Neutrophil (primary cell): ENCODE measurements at regions not wholly inside any gene's neighbourhood (a gene's known extent, or its start where the extent isn't known, plus 50 kb on each side); places are given as distances from the start of the nearest gene placed in this dataset.

Experiments
- H3K27ac ChIP-seq: fragments of 200-600 bp; sonication (generic); 2 replicates; pipeline ENCODE4 v1.5.1; 2016; ENCODE audit warnings: mild to moderate bottlenecking, moderate library complexity
- H3K27me3 ChIP-seq: fragments of 200-600 bp; sonication (generic); 2 replicates; pipeline ENCODE4 v1.6.0; 2016; ENCODE audit warnings: mild to moderate bottlenecking
- H3K36me3 ChIP-seq: fragments of 200-600 bp; sonication (generic); 2 replicates; pipeline ENCODE4 v1.5.1; 2017
- H3K4me1 ChIP-seq, 2 experiments: fragments of 200-600 bp in 1 of 2; sonication (generic) in 1 of 2; 1 replicate in 1 of 2; 2 replicates in 1 of 2; pipeline versions ENCODE4 v1.5.1 to v1.6.1; 2013 to 2016; ENCODE audit warnings: low read depth in 1 of 2, low read length in 1 of 2, mild to moderate bottlenecking in 1 of 2, moderate library complexity in 1 of 2; ENCODE audit not compliant: control insufficient read depth in 1 of 2, insufficient read depth in 1 of 2
- H3K4me3 ChIP-seq, 2 experiments: fragments of 200-600 bp in 1 of 2; sonication (generic) in 1 of 2; 1 replicate in 1 of 2; 2 replicates in 1 of 2; pipeline ENCODE4 v1.5.1; 2013 to 2016; ENCODE audit warnings: low read depth in 1 of 2, low read length in 1 of 2, mild to moderate bottlenecking in 1 of 2, moderate library complexity in 1 of 2
- H3K9me3 ChIP-seq: fragments of 200-600 bp; sonication (generic); 2 replicates; pipeline ENCODE4 v1.5.1; 2016
- TF ChIP-seq, protein P1 (sequence below): fragments of 200-600 bp; sonication (generic); IDR thresholded peaks from 2 replicates; pipeline ENCODE4 v1.5.1; 2016; ENCODE audit warnings: antibody characterized with exemption

DNA sequence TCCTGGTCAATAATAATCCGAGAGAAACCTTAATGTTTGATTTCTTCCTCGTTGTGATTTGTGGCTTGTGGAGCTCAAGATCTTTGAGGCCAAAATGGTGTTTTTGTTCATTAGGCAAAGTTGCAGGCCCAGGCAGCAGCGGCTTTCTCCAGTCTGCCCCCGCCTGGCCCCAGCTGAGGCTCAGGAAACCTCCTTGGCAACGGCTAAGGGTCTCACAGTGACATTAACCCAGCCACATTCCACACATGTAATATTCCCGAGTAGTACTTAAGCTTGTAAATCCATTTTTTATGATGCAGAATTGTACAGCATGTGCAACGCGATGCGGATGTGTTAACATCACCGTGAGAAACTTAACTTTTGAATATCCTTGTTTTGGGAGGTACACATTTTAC, 200.1 kb downstream of the BCL11A start:
- Histone ChIP-seq H3K27ac (peak overlapping the region; percentile 66), H3K4me3 (no peak overlapping the region), H3K4me1 (peaks cover 48 to 52% of the 10 kb centered on the region in 2 experiments), H3K9me3 (no peaks in the 10 kb centered on the region), H3K36me3 (no peaks in the 10 kb centered on the region), H3K27me3 (no peaks in the 10 kb centered on the region)
- TF ChIP-seq, protein P1, sequence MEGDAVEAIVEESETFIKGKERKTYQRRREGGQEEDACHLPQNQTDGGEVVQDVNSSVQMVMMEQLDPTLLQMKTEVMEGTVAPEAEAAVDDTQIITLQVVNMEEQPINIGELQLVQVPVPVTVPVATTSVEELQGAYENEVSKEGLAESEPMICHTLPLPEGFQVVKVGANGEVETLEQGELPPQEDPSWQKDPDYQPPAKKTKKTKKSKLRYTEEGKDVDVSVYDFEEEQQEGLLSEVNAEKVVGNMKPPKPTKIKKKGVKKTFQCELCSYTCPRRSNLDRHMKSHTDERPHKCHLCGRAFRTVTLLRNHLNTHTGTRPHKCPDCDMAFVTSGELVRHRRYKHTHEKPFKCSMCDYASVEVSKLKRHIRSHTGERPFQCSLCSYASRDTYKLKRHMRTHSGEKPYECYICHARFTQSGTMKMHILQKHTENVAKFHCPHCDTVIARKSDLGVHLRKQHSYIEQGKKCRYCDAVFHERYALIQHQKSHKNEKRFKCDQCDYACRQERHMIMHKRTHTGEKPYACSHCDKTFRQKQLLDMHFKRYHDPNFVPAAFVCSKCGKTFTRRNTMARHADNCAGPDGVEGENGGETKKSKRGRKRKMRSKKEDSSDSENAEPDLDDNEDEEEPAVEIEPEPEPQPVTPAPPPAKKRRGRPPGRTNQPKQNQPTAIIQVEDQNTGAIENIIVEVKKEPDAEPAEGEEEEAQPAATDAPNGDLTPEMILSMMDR: no peak

DNA sequence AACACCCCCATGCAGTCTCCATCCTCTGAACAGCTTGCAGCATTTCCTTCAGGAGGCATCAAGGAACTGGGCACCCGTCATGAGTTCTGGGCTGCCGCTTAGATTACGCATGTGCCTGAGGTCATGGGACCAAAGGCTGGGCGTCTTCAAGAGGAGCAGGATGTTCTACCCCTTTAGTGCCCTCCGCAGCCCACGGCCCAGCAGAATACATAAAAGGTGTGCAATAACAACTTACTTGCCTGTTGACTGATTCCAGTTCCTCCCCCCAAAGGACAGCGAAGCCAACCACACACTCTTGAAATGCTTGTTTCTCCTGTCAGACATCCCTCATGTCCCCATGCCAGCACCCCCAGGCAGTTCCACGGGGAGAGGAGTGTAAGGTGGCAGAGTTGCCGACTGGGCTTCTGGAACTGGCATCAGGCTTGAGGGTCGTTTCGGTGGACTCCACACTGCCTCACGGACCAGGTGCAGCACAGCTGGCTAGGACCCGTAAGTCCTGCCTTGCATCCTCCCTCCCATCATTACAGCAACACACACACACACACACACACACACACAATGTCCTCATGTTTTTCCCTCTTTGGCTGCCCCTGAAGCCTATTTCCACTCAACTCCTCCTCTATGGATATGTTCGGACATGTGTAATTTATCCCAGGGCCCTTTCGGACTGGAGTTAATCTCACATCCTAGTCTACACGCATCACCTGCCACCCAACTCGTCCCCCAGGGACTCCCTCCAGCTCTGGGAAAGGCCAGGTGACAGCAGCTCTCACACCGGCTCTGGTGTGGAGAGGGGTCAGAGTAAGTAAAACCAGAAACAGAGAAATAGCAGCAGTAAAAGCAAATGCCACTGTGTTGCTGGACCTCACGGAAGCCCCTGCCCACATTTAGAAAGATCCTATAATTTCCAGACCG, 200.7 kb downstream of the BCL11A start:
- peaks cover 47 to 48% of the 10 kb centered on the region in 2 experiments for H3K4me1 ChIP-seq
- no peaks in the 10 kb centered on the region for H3K36me3 ChIP-seq
- peak overlapping the region; percentile 66 for H3K27ac ChIP-seq
- H3K27me3 ChIP-seq: no peaks in the 10 kb centered on the region
- TF ChIP-seq, protein P1: no peak
- H3K9me3 ChIP-seq: no peaks in the 10 kb centered on the region
- H3K4me3 ChIP-seq: no peak overlapping the region

DNA sequence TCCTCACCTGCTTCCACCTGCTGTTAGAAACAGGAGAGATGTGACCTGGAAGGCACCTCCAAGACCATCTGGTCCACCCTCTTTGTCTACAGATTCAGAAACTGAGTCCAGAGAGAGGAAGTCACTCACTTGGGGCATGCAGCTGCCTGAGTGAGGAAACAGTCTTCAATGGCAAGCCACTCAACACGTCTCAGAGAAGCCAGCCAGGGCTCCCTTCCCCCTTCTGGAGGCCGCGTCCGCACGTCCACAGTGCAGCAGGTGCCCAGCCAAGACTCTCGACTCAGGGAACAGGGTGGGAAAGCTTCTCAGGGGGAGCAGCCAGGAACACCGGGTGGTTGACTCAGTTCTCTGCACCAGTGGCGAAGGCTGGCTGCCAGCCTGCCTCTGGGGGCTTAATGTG, 201.7 kb downstream of the BCL11A start:
- Histone ChIP-seq H3K9me3 (no peaks in the 10 kb centered on the region), H3K4me1 (peaks cover 47 to 48% of the 10 kb centered on the region in 2 experiments), H3K27ac (no peak overlapping the region), H3K4me3 (no peak overlapping the region), H3K36me3 (no peaks in the 10 kb centered on the region), H3K27me3 (no peaks in the 10 kb centered on the region)
- TF ChIP-seq, protein P1: no peak

DNA sequence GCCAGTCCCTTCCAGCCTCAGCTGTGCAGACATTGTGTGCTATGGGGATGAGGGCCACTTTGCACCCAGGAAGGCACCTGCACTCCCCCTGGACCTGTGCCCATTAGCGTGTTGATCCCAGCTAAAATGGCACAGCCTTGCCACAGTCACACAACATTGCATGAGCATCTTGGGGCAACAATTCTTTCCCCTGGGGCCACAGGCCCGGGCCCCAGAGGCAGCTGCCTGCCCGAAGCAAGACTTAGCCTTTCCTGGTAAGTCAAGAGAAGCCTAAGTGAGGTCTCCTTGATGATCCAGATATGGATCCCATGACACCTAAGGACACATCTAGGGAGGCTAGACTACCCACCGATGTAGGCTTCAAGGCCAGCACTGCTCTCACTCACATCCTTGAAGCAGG, 202.1 kb downstream of the BCL11A start:
- H3K27ac ChIP-seq: no peak overlapping the region
- H3K27me3 ChIP-seq: no peaks in the 10 kb centered on the region
- peaks cover 45 to 46% of the 10 kb centered on the region in 2 experiments for H3K4me1 ChIP-seq
- TF ChIP-seq, protein P1: no peak
- no peaks in the 10 kb centered on the region for H3K9me3 ChIP-seq
- no peaks in the 10 kb centered on the region for H3K36me3 ChIP-seq
- no peak overlapping the region for H3K4me3 ChIP-seq

DNA sequence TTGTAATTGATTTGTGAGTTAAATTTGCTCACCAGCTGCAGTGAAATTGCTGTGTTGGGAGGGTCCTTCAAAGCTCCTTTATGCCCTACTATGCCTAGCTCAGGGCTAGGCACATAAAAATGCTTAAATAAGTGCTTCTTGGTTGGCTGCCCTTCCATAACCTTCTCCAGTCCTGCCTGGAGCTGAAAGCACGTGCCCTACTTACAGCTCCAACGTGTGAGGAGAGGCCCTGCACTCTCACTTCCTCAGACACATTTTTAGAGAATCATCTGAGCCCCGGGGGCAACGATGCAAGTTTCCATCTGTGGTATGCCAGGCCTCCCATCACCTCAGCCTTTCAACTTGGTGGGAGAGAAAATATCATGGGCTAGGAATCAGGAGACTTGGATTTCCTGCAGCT, 202.7 kb downstream of the BCL11A start:
- Histone ChIP-seq H3K9me3 (no peaks in the 10 kb centered on the region), H3K4me1 (peaks cover 39 to 40% of the 10 kb centered on the region in 2 experiments), H3K27ac (no peak overlapping the region), H3K4me3 (no peak overlapping the region), H3K36me3 (no peaks in the 10 kb centered on the region), H3K27me3 (no peaks in the 10 kb centered on the region)
- TF ChIP-seq, protein P1: no peak
